IMR-90 (cell line): ENCODE measurements at regions not wholly inside any gene's neighbourhood (a gene's known extent, or its start where the extent isn't known, plus 50 kb on each side); places are given as distances from the start of the nearest gene placed in this dataset.

Experiments
- BHLHE40 ChIP-seq: fragments of 150-350 bp; IDR thresholded peaks from 2 replicates; pipeline ENCODE4 v1.6.1; 2016; ENCODE audit warnings: mild to moderate bottlenecking, low read depth, low read length
- CEBPB ChIP-seq: IDR thresholded peaks from 2 replicates; pipeline ENCODE4 v1.6.1; 2012; ENCODE audit warnings: low read depth, low read length, improper control_type of control experiment
- FOS ChIP-seq: fragments of 150-350 bp; IDR thresholded peaks from 2 replicates; pipeline ENCODE4 v1.6.1; 2016; ENCODE audit warnings: low read depth, low read length
- MAFK ChIP-seq: IDR thresholded peaks from 2 replicates; pipeline ENCODE4 v1.6.1; 2012; ENCODE audit warnings: low read depth, low read length, improper control_type of control experiment
- MAZ ChIP-seq: IDR thresholded peaks from 2 replicates; pipeline ENCODE4 v1.6.1; 2012; ENCODE audit warnings: low read depth, mild to moderate bottlenecking, low read length, improper control_type of control experiment, moderate library complexity, borderline replicate concordance
- NFE2L2 ChIP-seq: fragments of 150-350 bp; IDR thresholded peaks from 2 replicates; pipeline ENCODE4 v1.6.1; 2016; ENCODE audit warnings: low read depth, mild to moderate bottlenecking, low read length
- POLR2A ChIP-seq: IDR thresholded peaks from 2 replicates; pipeline ENCODE4 v1.6.1; 2012; ENCODE audit warnings: mild to moderate bottlenecking, low read depth, low read length
- RCOR1 ChIP-seq: IDR thresholded peaks from 2 replicates; pipeline ENCODE4 v1.6.1; 2012; ENCODE audit warnings: mild to moderate bottlenecking, low read length, improper control_type of control experiment; ENCODE audit not compliant: insufficient replicate concordance
- SMC3 ChIP-seq: fragments of 150-350 bp; IDR thresholded peaks from 2 replicates; pipeline ENCODE4 v1.6.1; 2016; ENCODE audit warnings: low read depth, mild to moderate bottlenecking, antibody characterized with exemption, low read length, moderate library complexity
- TF ChIP-seq, protein P1 (sequence below): conservative IDR thresholded peaks from 2 replicates; pipeline ENCODE4 v1.5.1; 2012; ENCODE audit warnings: mild to moderate bottlenecking, low read depth, low read length, improper control_type of control experiment

DNA sequence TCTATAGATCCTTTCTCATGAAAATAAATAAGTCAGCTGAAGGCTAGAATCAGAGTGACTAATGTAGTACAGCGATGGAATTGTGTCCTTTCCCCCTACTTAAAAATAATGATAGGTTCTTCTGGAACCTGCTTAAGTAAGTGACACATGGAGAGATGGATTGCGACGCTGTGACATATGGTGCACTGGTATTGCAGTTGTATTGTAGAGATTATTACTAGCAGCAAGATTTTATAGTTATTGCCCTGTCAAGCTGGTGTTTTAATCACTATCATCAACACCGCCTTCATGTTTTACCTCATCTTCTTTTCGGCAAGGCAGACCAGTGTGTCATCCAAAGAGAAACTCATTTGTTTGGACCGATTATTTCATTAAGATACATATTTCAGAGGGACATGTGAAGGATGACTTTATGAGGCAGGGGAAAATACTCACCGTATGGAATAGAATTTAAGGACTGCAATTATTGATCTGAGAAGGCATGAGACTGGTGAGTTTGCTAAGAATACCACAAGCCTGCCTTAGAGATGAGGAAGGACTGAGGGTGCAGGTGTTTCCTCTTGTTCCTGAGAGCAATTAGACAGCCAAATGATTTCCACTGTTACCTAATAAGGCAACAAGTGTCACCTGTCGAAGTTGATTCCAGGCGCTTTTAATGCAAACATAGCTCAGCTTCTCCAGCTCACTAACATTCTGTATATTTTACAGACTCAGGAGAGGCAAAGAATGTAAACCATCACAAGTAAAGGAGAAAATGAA, 1855.5 kb downstream of the MAT2B start:
- TF ChIP-seq FOS (no peak), NFE2L2 (no peak), CEBPB (no peak), POLR2A (no peak), RCOR1 (no peak), MAZ (no peak), SMC3 (no peak), MAFK (no peak), BHLHE40 (no peak)
- TF ChIP-seq, protein P1, sequence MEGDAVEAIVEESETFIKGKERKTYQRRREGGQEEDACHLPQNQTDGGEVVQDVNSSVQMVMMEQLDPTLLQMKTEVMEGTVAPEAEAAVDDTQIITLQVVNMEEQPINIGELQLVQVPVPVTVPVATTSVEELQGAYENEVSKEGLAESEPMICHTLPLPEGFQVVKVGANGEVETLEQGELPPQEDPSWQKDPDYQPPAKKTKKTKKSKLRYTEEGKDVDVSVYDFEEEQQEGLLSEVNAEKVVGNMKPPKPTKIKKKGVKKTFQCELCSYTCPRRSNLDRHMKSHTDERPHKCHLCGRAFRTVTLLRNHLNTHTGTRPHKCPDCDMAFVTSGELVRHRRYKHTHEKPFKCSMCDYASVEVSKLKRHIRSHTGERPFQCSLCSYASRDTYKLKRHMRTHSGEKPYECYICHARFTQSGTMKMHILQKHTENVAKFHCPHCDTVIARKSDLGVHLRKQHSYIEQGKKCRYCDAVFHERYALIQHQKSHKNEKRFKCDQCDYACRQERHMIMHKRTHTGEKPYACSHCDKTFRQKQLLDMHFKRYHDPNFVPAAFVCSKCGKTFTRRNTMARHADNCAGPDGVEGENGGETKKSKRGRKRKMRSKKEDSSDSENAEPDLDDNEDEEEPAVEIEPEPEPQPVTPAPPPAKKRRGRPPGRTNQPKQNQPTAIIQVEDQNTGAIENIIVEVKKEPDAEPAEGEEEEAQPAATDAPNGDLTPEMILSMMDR = no peak
